ENCODE measurements at regions not wholly inside any gene's neighbourhood (a gene's known extent, or its start where the extent isn't known, plus 50 kb on each side); places are given as distances from the start of the nearest gene placed in this dataset.

DNA sequence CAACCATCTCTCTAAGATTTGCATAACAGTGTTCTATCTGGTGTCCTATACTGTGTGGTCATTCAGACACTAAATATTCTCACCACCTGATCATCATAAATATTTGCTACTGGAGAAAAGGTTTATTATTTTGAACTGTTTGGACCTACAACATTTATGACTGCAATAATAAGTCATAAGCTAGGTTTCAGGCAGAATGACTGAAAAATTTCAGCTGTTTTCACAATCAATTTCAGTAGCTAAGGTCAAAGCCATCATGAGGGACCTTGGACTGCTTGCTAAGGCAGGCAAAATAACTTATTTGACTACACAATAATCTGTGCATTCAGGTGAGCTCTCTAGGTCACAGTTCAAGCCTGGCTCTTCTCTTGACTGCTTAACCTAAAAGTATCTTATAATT, 425.5 kb upstream of the CDH2 start:
- DNase-seq (ENCODE audit: low spot score), result no peak

DNA sequence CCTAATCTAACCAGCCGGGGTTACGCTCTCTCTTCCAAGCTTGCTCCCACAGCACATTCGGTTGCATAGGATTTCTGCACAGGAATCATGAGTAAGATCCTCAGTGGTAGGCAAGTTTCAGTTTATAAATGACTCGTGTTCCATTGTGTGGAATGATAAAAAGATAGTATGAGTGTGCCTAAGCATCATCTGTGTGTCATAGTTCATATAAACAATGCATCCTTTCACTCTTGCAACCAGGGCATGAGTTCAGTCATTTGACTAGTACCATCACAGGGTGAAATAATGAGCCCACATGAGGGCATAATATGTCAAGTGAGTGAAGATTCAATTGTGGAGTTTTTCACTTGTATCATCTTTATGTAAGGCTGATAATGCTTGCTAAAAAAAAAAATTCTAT, 417.1 kb upstream of the CDH2 start:
- no peak for DNase-seq (ENCODE audit: low spot score)

DNA sequence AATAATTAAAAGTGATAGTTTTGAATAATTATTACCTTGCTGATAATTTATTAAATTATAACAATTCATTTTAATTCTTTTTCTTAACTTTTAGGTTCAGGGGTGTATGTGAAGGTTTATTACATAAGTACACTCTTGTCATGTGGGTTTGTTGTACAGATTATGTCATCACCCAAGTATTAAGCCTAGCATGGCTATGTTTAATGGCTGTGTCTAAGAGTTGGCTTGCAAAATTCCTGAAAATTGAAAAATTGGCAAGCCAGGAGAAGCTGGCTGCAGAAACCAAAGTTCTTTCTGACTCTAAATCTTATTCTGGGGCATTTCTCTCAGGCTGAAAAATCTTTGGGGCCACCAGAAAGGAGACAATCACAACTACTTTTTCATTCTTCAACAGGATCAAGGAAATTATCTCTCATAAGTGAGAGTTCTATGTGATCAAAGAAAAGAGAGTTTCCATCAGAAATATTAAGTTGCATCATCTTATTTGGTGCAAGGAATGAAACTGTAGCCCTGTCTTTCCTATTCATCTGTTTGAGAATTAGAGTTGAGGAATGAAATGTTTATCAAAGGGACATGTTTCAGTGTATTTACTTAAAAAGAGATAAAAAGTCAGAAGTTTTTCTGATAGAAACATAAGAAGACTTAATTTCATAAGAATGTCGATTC, 412.1 kb upstream of the CDH2 start:
- no peak for DNase-seq (ENCODE audit: low spot score)

DNA sequence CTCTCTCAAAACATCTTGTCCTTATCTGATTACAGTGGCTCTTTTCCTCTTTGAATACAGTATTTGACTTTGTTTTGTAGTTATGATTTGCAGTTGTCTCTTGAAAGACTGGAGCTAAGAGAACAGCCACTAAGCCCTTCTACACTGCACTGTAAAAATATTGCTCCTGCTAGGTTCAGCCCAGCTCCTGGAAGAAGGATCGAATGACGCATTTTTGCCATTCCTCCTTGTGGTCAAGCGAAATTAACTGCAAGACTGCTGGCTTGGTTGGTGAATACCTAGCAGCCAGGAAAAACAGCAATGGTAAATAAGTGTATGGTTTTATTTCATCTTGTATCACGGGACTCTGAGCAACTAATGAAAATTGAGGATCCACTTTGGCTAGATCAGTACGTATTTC, 407.8 kb upstream of the CDH2 start:
- no peak for DNase-seq (ENCODE audit: low spot score)

DNA sequence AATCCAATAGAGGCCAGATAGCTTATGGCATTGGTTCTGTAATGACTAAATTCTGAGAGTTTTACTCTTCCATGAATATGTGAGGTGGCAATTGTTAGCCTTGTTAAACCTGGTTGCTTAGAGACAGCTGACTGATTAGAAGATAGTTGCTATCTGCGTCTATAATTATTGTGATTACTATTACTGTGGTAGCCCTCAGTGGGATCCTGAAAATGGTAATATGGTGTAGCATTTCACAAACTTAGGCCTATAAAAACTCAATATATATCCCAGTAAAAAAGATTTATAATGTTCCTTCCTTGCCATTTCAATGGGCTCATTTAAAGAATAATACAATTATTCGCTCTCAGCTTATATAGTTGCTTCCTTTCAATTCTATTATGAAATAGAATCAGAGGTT, 405.8 kb upstream of the CDH2 start:
- no peak for DNase-seq (ENCODE audit: low spot score)

DNA sequence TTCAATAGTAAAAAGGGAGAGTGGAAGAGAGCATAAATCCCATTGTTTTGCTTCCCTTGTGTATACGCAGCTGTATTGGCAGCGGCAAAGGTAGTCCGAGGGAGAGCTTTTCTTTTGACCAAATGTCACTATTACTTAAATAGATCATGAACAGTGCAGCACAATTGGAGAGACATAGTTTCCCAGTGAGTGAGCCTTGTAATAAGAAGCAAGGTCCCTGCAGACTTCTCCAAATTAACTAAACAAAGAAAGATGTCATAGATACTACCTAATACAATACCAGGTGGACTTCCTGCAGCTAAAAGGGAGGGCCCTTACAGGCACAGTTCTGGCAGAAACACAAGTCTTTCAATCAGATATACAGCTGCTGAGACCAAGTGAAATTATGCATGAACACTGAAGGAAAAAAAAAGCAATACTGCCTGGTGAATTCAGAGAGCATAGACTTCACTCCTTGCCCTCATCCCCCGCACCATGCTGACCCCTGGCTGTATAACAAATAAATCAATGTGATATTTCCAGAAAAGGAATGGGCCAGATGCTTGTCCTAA, 404.7 kb upstream of the CDH2 start:
- no peak for DNase-seq (ENCODE audit: low spot score)

DNA sequence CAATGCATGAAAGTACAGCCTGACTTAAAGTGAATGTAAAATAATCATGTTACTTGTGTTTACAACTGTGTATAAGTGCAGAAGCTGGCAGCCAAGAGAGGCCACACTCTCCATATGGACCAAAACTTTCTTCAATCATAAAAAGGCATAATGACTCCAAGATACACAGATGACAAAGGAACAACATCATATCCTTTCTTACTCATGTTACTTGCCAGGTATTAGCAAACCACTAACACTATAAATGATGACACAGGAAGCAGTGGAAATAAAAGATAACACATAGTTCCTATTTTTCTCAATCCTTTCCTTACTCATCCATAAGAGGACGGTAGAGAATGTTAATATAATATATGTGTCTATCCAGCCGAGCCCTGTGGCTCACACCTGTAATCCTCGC, 400.0 kb upstream of the CDH2 start:
- DNase-seq (ENCODE audit: low spot score), result no peak

DNA sequence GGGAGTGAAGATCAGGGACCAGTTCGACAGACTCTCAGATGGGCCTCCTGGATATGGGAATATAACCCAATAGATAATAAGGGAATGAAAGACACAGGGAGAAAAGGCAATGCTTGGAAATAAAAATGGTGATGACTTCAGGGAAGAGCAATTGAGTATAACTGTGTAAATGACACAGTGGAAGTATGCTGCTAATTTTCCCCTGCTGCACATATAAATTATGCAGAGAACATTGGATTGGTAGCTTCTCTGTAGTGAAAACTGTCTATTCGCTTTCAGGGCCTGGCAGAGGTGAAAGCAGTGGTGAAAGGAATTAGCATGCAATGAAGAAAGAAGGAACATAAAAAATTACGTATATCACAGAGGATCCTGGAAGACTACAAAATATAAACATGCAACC, 398.2 kb upstream of the CDH2 start:
- DNase-seq (ENCODE audit: low spot score), result no peak

DNA sequence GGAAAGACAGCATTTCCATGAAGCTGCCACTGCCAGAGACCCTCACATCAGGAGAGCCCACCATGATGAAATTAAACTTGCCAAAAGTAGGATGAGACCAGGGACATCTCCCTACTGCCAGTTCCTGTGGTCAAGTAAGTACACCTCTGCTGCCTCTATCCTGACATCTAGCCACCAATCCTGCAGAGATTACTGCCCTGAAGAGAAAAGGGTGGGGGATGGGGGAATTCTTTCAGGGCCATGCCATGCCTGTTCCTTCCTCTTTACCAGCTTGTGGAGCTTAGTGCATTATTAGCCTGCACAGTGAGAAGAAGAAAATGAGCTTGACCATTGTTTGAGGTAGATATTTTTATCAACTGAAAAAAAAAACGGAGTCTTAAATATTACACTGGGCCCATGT, 397.2 kb upstream of the CDH2 start:
- no peak for DNase-seq (ENCODE audit: low spot score)

DNA sequence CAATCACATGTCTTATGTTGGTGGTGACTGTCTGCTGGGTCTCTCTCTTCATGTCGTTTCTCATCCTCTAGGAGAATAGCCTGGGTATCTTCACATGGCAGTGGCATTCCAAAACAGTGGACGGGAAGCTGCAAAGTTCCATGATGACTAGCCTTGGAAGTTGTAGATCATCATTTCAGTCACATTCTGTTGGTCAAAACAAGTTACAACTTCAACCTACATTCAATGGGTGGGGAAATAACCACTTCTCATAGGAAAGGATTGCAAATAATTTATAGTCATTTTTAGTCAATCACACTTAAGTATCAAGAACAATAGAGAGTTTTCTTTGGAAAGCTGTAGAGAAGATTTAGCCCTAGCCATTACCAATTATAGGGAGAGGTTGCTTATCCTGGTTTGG, 395.0 kb upstream of the CDH2 start:
- no peak for DNase-seq (ENCODE audit: low spot score)

DNA sequence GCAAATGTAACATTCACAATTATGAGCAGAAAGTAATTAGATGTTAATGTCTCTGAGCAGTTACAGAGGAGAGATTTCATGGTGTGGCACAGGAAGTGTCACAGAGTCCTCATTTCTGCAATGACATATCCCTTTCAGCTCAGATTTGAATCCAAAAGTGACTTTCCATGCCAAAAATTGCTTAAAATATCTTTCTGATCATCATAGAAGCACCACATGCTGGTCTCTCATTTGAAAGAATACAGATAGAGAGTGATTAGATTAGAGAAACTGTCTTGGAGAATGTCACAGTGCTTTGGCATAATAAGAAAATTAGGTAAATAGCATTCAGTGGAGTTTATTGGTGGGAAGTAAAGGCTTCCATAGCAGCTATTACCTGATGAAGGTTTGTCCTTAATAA, 383.4 kb upstream of the CDH2 start:
- DNase-seq (ENCODE audit: low spot score), result no peak

DNA sequence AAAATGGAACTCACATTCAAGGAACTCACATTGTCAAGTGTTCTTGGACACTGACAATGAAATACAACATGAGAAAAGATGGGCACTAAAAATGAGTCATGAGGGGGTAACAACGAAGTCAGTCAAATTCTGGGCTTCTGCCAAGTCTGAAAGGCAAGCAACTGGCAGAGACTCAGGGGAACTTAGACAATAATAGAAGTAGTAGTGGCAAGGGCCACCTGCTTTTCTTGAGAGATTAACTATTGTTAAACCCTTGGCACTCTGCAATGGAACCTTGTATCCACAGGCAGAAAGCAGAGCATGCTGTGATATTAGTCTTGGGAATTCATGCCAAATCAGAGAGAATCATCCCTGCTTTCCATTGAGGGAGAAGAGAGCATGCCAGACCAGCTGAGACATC, 382.6 kb upstream of the CDH2 start:
- no peak for DNase-seq (ENCODE audit: low spot score)

DNA sequence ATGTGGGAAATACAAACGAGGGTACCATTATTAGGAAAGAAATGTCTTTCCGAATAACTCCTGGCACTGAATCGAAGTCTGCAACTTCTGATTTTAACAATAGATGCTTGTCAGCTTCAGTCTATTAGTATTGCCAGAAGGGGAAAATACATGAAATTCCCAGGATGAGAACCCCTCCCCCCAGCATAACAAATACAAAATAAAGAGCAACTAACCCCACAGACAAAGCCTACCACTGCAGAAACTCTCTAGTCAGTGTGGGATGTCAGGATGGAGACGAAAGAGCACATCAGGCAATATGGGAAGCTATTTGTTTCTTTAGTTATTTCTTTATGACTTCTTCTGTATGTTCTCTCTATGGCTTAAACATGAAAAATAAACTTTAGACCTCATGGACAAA, 365.0 kb upstream of the CDH2 start:
- DNase-seq (ENCODE audit: low spot score), result no peak

DNA sequence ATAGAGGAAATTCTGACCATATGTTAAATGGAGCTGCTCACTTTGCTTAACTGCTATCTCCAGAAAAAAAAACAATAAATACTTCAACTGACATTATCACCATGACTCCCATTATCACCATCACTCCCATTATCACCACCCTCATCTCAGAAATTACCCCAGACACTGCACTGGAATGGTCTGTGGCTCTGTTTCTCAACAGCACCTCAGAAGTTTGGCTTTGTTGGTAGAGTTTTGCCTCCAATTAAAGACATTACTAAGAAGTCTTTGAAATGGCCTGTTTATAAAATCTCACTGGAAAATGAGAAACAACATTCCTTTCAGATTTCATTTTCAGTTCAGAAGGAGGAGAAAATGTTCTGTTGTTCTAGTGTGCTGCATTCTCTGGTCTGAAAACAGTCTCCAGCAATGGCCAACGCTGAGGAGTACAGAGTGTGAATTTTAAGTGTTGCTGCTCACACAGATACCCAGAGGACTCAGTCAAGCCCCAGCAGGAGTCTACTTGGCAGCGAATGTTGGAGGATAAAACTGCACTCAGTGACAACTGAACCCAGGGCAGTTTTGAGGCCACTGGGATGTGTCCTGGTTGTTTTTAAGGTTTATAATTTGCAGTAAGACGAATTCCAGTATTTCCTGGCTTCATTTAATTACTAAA, 364.5 kb upstream of the CDH2 start:
- no peak for DNase-seq (ENCODE audit: low spot score)

DNA sequence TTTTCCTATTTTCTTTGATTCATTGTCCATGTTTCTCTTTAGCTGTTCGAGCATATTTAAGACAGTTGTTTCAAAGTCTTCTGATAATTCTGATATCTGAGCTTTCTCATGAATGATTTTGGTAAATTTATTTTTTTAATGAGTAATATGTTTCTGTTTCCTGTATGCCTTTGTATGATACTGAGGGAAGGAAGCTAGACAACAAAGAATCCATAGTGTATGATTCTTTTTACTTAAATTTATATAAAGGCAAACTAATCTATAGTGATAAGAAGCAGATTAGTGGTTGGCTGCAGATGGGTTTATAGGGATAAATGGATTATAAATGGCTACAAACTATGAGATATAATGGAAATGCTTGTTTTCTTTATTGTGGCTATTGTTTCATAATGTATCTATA, 352.7 kb upstream of the CDH2 start:
- DNase-seq (ENCODE audit: low spot score), result no peak

DNA sequence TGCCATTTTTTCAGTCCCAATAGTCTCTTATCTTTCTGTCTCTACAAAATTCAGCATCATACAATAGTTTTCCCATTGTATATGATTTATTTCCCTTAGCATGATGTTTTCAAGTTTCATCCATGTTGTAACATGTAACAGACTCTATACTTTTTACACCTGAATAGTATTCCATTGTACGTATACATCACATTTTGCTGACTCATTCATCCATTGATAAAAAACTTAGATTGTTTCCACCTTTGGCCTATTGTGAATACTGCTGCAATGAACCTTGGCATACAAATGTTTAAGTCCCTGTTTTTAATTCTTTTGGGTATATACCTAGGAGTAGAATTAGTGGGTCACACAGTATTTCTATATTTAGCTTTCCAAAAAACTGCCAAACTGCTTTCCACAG, 349.3 kb upstream of the CDH2 start:
- no peak for DNase-seq (ENCODE audit: low spot score)

DNA sequence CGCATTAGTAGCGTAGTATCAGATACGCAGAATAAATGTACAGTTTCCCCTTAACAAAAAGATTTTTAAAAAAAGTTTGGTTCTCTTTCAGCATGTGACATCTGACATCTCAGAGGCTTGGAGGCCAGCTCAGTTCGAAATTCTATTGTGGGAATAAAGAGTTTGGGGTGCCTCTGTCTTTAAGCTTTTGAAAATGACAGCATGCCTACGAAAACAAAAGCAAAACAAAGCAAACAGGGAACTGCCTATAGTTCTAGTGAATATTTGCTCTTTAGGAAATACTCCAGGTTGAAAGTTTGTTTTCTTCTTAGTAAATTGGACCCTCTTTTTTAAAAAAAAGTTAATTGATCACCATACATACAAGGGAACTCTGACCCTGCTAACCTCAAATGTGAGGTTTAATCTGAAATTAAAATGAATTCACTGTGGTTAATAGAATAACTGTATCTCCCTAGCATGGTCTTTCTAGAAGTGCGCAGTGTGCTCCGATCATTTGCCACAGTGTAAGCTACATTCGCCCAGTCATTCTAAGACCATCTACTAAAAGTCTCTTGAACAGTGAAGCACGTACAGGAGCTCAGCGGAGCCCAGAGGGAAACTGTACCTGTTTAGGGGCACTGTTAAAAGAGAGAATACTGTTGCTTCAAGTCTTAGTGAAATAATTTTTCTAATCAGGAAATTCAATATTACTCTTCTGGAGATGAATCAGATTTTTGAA, 347.0 kb upstream of the CDH2 start:
- DNase-seq (ENCODE audit: low spot score), result no peak

DNA sequence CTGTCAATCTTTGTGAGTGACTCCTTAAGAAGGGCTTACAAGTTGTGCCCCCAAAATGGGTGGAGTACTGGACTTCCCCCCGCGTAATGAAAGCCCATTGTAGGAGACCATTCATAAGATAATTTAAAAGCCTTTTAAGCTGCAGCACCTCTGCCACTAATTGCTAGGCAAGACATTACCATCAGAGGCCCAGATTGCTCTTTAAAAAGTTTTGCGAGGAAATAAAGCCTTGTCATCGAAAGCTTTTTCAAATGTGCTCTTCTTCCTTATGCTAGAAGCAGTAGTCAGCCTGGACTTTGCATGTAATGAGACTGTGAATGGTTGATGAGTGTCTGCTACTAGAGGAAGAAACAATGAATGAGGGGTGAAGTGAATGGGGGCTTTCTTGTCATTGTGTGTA, 345.3 kb upstream of the CDH2 start:
- DNase-seq (ENCODE audit: low spot score), result no peak

DNA sequence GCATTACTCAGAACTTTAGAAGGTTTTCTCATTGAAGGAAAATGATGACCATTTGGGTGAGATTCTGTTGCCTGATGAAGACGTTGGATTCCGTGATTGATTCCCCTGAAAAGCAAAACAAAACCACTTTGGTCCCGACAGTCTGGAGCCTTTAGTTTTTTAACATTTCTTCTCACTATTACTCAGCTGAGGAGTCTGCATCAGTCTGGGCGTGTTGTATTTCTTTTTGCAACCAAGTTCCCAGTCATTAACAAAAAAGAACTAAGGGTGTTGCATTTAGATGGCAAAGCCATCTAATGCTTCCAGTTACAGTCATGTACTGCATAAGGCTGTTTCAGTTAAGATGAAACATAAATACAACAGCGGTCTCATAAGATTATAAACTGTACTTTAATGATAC, 343.1 kb upstream of the CDH2 start:
- no peak for DNase-seq (ENCODE audit: low spot score)

DNA sequence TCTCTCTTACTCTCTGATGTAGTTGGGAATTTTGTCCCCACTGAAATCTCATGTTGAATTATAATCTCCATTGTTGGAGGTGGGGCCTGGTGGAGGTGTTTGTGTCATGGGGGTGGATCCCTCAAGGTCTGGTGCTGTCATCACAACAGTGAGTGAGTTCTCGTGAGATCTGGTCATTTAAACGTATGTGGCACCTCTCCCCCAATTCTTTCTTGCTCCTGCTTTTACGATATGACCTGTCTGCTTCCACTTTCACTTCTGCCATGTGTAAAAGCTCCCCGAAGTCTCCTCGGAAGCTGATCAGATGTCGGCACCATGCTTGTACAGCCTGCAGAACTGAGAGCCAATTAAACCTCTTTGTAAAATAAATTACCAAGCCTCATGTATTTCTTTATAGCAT, 337.8 kb upstream of the CDH2 start:
- DNase-seq (ENCODE audit: low spot score), result no peak

DNA sequence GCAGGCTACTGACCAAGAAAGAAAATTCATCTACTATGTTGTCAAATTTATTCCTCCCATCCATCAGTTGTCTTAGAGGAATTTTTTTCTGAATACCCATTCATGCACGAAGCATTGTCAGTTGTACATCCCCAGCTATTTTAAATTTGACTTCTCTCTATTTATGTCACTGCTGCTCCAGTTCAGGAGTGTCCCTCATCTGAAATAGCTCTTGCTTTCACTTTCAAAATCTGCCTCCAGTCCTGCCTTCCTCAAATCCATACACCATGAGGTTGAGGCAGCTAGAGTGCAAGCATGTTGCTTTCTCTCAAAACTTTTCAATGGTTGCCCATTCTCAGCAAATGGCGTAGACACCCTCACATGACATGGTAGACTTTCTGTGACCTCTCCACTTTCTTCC, 335.4 kb upstream of the CDH2 start:
- no peak for DNase-seq (ENCODE audit: low spot score)

DNA sequence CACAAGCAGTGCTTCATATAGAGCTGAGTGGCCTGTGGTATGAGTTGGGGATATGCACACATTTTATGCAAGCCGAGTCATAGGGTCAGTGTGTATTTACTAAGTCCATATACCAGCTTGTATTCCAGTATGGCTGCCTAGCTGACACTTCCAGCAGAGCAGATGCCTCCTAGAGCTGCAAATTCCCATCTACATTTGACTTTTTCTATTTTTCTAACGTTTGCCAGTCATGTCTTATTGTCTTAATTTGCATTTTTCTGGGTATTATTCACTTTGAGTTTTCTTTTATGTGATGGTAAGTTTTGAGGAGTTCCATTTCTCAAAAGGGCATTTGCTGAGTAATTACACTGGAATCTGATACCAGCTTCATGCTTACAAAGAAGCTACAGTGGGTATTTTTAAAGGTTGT, 334.5 kb upstream of the CDH2 start:
- DNase-seq (ENCODE audit: low spot score), result no peak

DNA sequence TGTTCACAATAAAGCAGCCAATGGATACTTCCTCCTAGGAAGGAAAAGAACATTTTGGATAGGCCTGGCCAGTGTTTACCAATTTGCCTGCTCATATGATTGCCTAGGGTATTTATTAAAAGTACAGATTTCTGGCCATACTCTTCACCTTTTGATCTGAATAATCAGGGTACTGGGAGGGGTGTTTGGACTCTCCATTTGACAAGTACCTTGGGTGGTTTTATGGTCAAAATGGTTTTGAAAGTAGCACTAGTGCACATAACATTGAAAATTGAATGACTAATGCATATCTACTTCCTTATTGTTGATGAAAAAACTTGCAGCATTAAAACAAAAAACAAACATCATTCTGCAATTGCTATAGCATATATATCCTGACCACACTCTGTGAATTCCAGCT, 333.3 kb upstream of the CDH2 start:
- no peak for DNase-seq (ENCODE audit: low spot score)
